Renal pelvis (tissue), 1 donor: ENCODE measurements at regions not wholly inside any gene's neighbourhood (a gene's known extent, or its start where the extent isn't known, plus 50 kb on each side); places are given as distances from the start of the nearest gene placed in this dataset.
"Not testable (repeated sequence)": the region's sequence is repeated elsewhere in the genome, so short reads cannot be mapped to it uniquely, and the experiment has no call there.

Experiments
- DNase-seq: peaks from one replicate; pipeline ENCODE4 v3.0.0-alpha.2; 2013

DNA sequence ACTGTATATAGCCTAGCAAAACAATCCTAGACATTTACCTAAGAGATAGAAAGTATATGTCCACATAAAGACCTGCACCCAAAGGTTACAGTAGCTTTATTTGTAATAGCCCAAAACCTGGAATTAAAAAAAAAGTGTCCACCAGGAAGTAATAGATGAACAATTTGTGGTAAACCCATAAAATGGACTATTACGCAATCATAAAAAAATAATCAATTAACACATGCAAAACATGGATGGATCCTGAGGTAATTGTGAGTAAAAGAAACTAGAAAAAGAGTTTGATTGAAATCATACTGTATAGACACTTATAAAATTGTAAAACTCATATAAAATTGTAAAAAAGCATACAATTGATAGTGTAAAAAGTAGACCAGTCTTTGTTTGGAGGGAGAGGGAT lies 673.0 kb upstream of the ZNF804A start:
- DNase-seq: no peak

DNA sequence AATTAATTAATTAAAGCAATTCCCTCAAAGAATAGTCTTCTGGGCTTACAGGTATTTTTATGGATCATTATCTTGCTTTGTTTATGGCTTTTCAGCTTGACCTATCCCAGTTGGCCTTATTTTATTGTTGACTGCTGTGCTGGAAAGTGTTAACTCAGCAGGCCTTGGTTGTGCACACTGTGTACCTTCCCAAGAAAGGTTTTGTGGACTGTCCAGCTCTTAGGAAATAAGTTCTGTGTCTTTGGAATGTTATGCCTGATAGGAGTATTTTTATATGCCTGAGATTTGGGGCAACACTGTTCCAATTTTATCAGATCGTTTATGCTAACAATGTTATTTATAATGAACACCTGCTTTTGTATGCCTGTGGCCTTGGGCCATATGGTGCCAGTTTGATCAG lies 671.9 kb upstream of the ZNF804A start:
- no peak for DNase-seq

DNA sequence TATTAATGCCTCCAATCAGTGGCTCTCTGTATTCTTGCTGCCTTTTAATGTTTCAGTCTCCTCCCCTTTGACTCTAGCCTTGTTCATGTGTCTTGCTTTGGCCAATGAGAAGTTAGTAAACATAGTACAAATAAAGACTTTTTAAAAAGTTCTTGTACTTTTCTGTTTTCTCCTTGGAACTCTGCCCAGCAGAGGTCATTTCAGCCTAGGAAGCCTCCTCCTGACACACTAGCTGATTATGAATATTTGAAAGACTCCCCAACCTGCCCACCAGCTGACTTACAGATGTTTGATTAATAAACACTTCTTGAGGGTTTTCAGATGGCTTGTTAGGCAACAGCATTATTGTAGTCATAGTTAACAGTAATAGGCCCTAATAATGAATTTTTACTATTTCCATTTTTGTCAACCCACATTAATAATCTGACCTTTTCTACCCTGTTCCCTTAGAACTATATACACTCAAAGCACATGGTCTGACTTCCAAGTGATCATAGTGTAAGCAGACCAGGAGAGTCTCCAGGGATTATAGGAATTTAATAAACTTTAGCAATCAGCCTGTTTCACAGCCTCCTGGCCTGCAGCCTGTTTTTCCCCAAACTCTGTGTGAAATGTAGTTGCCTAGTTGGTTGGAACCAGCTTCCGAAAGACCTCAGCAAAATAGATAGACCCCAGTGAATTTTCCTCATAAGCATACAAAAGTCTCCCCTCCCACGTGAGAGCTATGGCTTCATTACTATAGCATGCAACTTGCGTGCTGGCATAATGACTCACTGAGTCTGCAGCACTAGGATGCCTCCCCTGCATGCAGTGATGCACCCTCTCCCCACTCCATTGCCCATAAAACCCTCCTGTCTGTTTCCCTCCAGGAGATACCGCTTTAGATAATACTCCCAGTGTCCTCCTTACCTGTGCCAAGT lies 670.7 kb upstream of the ZNF804A start:
- DNase-seq: no peak

DNA sequence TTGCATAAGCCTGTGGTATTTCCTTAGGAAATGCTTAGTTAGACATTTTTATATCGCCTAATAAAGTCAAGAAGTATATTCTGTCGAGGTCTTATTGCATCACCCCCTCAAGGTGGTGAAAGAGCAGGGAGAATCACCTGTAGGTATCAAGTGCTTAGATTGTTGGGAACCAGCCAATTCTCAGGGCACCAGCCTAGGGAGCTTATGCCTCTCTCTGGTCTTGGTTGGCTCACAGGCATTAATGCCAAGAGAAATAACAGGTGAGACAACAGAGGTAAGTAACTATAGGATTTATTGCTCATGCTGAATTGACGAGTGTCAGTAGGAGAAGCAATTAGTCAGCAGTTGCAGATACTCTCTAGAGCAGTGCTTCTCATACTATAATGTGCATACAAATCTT lies 663.3 kb upstream of the ZNF804A start:
- DNase-seq: no peak

DNA sequence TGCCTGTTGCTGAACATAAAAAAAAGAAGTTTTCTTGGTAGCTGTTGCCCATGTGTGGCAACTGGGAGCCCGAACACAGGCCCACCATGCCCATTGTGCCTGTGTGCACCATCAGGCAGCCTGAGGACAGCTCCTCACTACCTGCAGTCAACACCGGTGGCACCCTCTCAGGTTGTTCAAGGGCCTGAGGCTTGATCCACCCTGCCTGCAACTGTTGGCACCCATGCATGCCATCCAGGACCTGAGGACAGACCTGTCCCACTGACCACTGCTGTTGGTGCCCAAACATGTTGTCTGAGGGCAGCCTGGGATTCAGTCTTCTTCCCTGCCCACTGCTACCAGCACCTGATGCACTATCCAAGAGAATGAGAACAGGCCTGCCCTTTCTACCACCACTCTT lies 661.1 kb upstream of the ZNF804A start:
- DNase-seq: no peak

DNA sequence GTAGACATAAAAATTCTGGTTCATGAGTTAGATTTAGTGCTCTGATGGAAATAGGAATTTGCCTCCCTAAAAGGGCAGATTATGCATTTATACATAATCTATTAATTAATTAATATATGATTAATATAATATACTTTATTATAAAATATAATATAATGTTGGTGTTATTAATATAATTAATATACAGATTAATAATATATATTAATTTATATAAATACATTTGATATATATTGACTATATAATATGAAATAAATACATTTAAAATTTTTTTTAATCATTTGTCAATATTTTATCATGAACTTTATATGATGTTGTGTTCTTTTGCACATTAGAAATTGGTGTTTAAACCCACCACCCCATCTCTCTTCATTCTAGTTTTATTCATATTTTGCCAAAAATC lies 652.1 kb upstream of the ZNF804A start:
- no peak for DNase-seq

DNA sequence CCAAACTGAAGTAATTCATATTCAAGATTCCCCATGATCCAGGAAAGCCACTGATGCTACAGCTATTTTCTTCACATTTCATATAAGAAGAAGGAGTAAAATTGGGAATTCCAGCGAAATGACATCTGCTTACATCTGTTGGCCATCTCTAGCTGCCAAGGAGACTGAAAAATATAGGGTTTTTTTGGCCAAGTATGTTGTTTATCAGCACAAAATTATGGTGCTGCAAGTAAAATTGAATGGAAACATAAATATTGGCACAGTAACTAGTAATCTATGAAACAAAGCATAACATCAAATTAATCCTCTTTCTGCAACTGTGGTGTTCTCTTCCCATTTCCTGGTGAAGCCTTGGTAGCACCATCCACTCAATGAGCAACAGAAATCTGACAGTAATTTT lies 649.5 kb upstream of the ZNF804A start:
- DNase-seq: no peak

DNA sequence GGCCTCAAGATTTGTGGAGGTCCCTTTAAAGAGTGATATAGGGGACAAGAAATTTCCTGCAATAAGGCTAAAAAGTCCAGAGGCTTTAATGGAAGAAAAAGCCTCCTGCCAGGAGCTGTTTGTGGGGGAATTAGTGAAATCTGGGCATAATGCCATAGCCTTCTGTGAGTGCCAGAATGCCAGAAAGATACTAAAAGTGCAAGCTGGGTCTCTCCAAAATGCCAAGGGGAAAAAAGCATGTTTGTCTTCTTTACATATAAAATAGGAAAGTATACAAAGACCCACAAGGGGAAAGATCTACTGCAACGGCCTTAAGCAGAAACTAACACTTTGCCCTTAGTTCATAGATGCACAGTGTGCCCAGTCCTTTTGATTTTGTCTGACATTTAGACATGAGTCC lies 647.7 kb upstream of the ZNF804A start:
- DNase-seq: no peak

DNA sequence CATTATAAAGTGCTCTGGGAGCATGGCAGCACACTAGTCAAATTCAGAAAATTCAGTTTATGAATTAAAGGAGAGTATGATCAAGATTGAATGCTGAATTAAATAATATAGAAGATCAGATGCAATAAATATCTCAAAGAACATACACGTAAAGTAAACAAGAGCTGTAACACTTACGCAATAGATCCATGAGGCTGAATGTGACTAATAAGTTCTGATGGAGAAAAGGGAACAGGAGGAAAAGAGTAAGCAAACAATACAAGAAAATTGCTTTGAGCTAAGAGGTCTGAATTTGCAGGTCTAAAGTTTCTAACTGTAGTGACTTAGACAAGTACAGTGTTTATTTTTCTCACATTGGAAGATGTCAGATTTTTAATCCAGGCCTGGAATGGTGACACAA lies 646.7 kb upstream of the ZNF804A start:
- no peak for DNase-seq

DNA sequence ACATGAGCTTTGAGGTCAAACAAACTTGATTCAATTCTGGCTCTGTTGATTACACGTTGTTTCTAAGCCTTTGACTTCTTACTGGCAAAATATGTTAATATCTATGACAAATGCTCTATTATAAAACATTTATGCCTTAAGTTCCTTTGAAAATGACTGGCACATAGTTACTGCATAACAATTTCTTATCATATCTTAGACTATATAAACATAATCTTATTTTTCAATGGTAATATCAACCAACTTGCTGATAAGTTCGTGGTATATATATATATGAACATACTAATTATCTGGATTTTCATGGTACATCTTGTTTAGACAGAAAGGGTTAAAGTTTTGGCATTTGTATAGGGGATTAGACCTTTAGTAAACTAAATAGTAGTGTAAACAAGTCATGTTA lies 645.6 kb upstream of the ZNF804A start:
- DNase-seq: no peak

DNA sequence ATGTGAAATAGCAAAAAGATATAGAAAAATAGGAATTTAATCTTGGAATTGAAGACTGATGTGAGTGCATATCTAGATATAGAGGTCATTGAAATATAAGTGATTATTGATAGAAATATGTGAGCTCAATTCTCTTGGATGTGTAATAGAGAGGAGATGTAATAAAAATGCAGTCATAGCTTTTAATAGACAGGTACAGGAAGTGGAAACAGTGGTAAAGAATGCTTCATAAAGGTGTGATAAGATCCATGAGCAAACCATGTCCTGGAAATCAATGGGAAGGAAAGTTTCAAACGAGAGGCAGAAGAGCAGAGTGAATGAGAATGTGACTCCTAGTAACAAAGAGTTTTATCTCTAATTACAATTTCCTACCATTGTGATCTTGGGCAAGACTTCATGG lies 634.7 kb upstream of the ZNF804A start:
- no peak for DNase-seq

DNA sequence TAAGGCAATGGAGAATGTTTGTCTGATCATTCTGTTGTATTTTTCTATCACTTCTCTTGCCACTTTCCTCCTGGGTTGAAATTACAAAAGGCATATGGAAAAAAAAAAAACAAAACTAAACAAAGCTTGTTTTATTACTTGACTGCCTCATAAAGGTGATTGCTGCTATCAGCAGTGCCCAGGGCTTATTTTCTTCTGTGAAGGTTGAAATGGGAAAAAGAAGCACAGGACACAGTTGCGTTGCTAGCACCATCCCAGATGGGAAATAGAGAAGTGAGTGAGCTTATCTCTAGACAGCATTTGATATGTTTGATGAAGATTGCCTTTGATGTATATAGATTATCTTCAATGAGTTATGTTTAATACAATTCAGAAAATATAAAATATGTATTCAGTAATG lies 633.8 kb upstream of the ZNF804A start:
- DNase-seq: no peak

DNA sequence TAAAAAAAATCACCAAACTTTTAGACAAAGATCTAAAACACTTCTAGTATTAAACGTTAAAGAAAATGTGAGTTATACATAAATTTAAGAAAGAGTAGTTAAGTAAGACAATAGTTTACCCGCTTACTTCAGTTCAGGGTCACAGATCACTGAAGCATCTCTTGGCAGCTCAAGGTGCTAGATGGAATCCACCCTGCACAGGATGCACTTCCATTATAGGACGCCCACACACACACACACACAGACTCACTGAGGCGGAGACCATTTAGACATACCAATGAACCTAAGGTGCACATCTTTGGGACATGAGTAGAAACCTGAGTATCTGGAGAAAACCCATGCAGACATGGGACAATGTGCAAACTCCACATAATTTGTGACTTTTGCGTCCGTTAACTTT lies 630.6 kb upstream of the ZNF804A start:
- DNase-seq: peak; percentile 4

DNA sequence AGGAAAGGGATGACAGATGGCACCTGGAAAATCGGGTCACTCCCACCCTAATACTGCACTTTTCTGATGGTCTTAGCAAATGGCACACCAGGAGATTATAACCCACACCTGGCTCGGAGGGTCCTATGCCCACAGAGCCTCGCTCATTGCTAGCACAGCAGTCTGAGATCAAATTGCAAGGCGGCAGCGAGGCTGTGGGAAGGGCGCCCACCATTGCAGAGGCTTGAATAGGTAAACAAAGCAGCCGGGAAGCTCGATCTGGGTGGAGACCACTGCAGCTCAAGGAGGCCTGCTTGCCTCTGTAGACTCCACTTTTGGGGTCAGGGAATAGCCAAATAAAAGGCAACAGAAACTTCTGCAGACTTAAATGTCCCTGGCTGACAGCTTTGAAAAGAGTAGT lies 622.7 kb upstream of the ZNF804A start:
- DNase-seq: not testable (repeated sequence)

DNA sequence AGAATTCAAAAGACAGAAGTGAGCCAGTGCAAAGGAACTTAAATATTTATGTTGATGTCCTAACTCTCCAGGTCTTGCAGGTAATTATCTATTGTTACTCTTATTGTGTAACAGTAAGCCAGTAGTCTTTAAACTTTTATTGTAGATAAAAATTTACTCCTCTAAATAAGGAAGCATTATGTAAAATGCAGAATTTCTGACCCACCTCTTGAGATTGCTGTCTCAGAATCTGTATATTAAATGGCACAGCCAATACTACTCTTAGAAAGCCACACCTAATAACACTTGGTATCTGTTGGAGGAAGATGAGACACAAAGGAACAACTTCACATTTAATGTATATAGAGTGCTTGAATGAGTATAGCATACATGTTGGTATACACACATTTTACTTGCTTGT lies 613.5 kb upstream of the ZNF804A start:
- DNase-seq: no peak

DNA sequence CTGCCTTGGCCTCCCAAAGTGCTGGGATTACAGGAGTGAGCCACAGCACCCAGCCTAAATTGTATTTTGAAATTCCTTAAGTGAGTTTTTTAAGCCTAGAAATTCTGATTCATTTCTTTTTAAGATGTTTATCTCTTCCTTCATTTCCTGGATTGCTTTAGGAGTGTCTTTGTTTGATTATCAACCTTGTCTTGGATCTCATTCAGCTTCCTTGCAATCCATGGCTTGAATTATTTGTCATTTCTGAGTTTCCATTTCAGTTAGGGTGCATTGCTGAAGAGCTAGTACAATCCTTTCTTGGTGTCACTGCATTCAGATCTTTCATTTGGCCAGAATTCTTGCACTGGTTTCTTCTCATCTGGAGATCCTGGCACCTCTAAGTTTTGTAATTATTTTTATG lies 606.4 kb upstream of the ZNF804A start:
- DNase-seq: no peak

DNA sequence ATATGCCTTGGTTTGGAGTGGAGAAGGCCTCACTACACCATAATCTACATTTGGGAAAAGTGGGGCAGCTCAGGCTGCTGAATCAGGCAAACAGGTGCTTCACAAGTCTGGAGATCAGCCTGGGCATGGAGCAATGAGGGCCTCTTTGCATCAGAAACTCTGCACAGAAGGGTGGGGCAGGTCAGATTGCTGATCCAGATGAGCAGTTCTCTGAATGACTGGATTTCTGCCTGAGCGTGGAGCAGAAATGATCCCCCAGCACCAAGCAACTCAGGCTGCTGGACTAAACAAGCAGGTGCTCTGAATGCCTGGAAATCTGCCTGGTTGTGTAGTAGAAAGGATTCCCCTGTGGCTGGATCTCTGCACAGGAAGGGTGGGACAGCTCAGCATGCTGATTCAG lies 605.3 kb upstream of the ZNF804A start:
- DNase-seq: no peak

DNA sequence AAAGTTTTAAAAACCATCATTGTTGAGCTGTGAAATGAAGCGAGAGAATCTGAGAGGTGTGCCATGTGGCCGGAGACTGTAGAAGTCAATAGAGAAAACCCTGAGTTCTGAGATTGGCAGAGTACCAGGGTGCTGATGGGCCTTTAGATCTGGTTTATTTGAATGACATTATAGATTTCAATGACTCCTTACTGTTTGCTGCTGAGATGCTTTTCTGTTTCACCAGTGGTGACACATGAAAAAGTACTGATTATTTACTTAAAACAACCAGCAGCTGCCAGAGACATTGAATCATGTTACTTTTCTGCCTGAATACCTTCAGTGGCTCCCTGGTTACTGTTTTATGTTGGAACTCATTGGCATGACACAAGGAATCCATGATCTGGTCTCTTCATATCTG lies 602.7 kb upstream of the ZNF804A start:
- DNase-seq: no peak

DNA sequence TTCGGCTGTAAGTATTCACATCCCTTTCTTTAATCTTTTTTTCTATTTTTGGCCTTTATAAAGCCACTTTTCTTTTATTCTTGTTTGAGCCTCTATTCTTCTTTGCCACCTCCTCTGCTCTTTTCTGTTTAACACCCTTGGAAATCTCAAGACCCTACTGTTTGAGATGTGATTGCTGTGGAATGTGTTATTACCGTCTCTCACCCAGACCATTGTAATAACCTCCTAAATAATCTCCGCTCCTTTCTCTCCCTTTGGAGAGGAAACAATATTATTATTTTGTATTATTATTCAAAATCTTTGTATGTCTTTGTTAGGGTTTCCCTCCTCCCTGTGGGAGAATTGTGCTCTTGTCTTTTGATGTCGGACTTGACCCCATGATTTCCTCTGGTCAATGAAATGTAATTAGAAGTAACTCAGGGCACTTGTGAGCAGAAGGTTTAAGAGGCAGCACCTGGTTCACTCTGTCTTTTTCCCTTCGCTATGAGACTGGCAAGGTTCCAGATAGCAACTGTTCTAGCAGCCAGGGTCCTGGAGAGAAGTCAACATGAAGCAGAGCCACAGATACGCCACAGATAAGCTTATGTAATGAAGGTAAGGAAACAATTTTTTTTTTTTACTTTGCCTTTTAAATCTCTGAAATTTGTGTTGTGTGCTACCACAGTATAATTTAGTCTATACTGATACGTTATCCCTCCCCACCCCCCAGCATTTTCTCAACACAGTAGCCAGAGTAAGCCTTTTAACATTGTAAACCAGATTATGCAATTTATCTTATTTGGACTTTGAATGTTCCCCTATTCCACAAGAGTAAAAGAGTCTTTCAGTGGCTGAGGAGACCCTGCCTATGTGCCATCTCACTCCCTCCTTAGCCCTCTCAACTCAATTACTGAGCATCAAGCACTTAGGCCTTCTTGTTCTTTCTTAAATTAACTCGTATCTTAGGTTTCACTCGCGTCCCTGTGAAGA lies 601.2 kb upstream of the ZNF804A start:
- DNase-seq: no peak

DNA sequence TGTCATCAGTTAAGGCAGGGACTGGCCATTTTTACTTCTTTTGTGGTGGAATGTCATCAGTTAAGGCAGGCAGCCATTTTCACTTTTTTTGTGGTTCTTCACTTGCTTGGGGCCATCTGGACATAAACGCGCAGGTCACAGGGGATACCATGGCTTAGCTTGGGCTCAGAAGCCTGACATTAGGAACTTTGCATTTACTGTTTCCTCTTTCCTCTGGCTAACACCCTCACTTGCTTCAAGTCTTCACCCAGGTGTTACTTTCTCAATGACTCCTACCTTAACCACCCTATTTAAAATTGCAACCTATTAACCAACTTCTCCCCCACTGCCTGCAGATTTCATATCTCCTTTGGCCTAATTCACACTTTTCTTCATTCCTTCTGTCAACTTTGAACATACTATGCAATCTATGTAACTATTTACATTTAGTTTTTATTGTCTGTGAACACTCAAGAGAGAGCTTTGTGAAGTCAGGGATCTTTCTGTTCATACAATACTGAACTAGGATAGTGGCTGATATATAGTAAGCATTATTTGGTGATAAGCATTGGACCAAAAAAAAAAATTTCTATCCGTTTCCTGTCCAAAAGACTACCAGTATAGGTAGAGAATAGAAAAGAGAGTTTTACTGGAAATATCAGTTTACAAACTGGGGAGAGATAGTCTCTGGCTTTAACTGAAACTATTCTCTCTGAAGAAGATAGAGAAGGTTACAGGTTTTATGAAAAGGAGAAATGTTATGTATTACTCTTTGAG lies 600.1 kb upstream of the ZNF804A start:
- DNase-seq: no peak

DNA sequence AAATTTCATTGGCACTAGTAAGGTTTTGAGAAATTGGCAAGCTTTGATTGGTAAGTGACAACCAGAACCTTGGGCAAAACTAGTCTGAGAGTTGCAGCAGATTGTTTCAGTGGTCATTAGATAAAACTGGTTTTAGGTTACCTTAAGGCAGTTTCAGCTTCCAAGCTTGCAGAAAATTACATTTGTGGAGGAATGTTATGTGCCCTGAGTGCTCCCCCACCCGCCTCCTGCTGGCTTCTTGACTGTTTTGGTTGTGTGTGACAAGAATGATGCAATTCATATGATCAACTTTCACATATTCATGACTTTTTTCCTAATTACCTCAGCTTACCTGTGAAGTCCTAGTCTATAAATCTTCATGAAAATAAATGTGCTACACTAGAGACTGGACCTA lies 599.5 kb upstream of the ZNF804A start:
- no peak for DNase-seq

DNA sequence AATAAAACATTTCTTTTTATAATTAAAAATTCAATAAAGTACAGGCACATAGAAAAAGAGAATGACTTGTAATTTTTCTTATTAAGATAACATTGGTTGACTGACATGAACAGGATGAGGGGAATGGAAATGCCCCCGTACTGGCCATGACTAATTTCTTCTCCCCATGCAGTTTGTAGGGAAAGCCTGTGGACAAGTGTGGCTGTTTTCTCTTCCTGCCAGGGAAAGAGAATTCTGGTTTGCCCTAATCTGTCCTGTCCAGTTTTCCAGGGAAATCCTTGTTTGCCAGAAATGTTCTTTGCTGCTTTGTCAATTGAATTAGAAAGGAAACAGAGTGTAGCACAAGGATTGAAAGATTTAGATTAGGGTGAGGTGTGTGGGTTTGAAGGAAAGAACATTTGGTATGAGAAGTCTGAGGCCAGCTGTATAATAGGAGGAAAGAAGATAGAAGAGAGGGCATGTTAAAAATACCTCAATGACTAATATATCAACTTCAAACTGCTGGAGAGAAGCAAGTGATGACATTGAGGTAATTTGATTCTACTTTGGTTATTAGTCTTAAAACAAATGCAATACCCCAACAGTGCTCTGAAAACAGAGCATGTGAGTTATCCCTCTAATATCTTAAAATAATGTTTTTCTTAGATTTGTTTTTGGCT lies 593.9 kb upstream of the ZNF804A start:
- DNase-seq: no peak
